ENCODE measurements at regions not wholly inside any gene's neighbourhood (a gene's known extent, or its start where the extent isn't known, plus 50 kb on each side); places are given as distances from the start of the nearest gene placed in this dataset.

GRCh38 chr11:109914038-109914437 lies 179.2 kb upstream of the ZC3H12C start:
- no peak for DNase-seq (ENCODE audit: low read depth)
- no peak overlapping the region for H3K4me3 ChIP-seq (ENCODE audit: low read depth, low read length)
- no peak for TF ChIP-seq CTCF (IDR thresholded peaks at IDR 0.05; ENCODE audit: insufficient read depth, low read depth, low read length, missing control alignments)

- H3K4me3 ChIP-seq (ENCODE audit: low read depth, low read length) = no peak overlapping the region
- DNase-seq (ENCODE audit: low read depth) = no peak
- TF ChIP-seq CTCF (IDR thresholded peaks at IDR 0.05; ENCODE audit: insufficient read depth, low read depth, low read length, missing control alignments) = no peak
Observed at GRCh38 chr11:109914809-109915653, 178.2 kb upstream of the ZC3H12C start.

- no peak for TF ChIP-seq CTCF (IDR thresholded peaks at IDR 0.05; ENCODE audit: insufficient read depth, low read depth, low read length, missing control alignments)
- DNase-seq (ENCODE audit: low read depth) = no peak
- H3K4me3 ChIP-seq (ENCODE audit: low read depth, low read length) = no peak overlapping the region
Observed at GRCh38 chr11:109926941-109927340, 166.3 kb upstream of the ZC3H12C start.

GRCh38 chr11:109929308-109929707 lies 163.9 kb upstream of the ZC3H12C start:
- no peak overlapping the region for H3K4me3 ChIP-seq (ENCODE audit: low read depth, low read length)
- no peak for DNase-seq (ENCODE audit: low read depth)
- no peak for TF ChIP-seq CTCF (IDR thresholded peaks at IDR 0.05; ENCODE audit: insufficient read depth, low read depth, low read length, missing control alignments)

- H3K4me3 ChIP-seq (ENCODE audit: low read depth, low read length) = no peak overlapping the region
- TF ChIP-seq CTCF (IDR thresholded peaks at IDR 0.05; ENCODE audit: insufficient read depth, low read depth, low read length, missing control alignments) = no peak
- no peak for DNase-seq (ENCODE audit: low read depth)
Observed at GRCh38 chr11:109933126-109933525, 160.1 kb upstream of the ZC3H12C start.

- DNase-seq (ENCODE audit: low read depth) = no peak
- TF ChIP-seq CTCF (IDR thresholded peaks at IDR 0.05; ENCODE audit: insufficient read depth, low read depth, low read length, missing control alignments) = no peak
- no peak overlapping the region for H3K4me3 ChIP-seq (ENCODE audit: low read depth, low read length)
Observed at GRCh38 chr11:109934151-109934550, 159.0 kb upstream of the ZC3H12C start.

Data from GM12865 (cell line).